Pulmonary artery endothelial cell (primary cell): ENCODE measurements at regions not wholly inside any gene's neighbourhood (a gene's known extent, or its start where the extent isn't known, plus 50 kb on each side); places are given as distances from the start of the nearest gene placed in this dataset.

Source experiments
- DNase-seq: peaks from one replicate; pipeline ENCODE4 v3.0.0-alpha.2; 2011; ENCODE audit warnings: low read depth, low spot score

DNA sequence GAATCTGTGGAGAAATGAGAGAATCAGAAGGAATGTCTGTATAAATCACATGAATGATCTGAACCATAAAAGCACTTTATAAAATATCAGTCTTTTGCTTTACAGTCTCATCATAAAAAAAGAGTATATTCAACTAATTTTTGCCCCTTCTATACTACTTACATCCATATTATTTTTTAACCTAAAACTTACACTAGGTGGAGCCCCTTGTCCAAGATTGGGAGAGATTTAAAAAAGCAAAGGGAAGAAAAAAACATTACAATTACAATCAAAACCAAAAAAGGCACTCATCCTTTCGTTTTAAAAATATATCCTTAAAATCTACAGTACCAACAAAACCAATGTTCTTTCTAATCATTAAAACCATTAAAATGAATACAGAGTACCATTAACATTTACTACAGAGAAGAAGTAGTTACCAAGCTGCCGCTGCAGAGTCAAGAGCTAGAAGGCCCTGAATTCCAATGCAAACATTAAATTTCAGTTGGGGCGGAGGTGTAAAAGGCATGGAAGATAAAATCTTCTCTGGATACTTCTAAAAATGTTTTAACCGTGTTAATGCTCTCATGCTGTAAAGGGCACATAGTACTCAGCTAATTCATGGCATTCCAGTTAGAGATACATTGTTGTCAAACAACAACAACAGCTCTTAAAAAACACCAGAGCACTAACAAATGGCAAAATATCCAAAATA is 56.7 kb upstream of the EPB41L3 start:
- no peak for DNase-seq

DNA sequence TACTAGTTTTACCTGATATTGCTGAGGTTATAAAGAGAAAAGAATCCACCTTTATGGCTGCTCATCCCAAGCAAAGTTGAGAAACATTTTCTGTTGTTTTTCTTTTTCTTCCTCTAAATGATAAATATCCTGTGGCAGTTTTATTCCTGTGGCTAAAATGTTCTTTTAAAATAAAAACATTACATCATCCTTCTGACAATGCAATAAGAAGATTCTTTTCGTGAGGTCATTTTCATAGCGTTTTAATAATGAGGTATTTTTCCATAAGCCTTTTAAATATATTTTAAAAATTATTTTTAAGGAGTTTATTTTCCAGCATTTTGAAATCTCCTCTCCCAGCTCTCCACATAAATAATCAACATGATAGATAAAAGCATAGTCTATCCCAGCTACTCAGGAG is 52.8 kb upstream of the EPB41L3 start:
- DNase-seq: no peak
